Activated naive CD4-positive, alpha-beta T cell treated with anti-CD3 and anti-CD28 coated beads for 36 hours (primary cell): ENCODE measurements at regions not wholly inside any gene's neighbourhood (a gene's known extent, or its start where the extent isn't known, plus 50 kb on each side); places are given as distances from the start of the nearest gene placed in this dataset.
"Not testable (repeated sequence)": the region's sequence is repeated elsewhere in the genome, so short reads cannot be mapped to it uniquely, and the experiment has no call there.

ENCODE experiments used
- CTCF ChIA-PET: fragments of 350-600 bp; sonication (Branson Sonifier 250); formaldehyde crosslinking; loops from one replicate; lab custom pipeline; 2021; ENCODE audit warnings: antibody characterized with exemption; lab: Charles Lee
- DNase-seq: peaks from one replicate; pipeline ENCODE4 v3.0.0-alpha.2; 2020
- H3K27ac Mint-ChIP-seq: one replicate; pipeline ENCODE4 v1.8.0; 2021; ENCODE audit warnings: mild to moderate bottlenecking, mixed read lengths
- H3K27me3 Mint-ChIP-seq: one replicate; pipeline ENCODE4 v1.8.0; 2021; ENCODE audit warnings: low read depth, mixed read lengths
- H3K36me3 Mint-ChIP-seq: one replicate; pipeline ENCODE4 v1.8.0; 2021; ENCODE audit warnings: low read depth, mixed read lengths
- H3K4me1 Mint-ChIP-seq: one replicate; pipeline ENCODE4 v1.8.0; 2021; ENCODE audit warnings: low read depth, mixed read lengths
- H3K4me3 Mint-ChIP-seq: one replicate; pipeline ENCODE4 v1.8.0; 2021; ENCODE audit warnings: mild to moderate bottlenecking, moderate library complexity, mixed read lengths
- H3K9me3 Mint-ChIP-seq: one replicate; pipeline ENCODE4 v1.8.0; 2021; ENCODE audit warnings: mixed read lengths
- intact Hi-C: fragments of 100-400 bp; cut with micrococcal nuclease; formaldehyde crosslinking; loops from one replicate; pipeline ENCODE4 v1.15.1; 2023

- H3K4me1 Mint-ChIP-seq, intact Hi-C loops, H3K9me3 Mint-ChIP-seq, H3K36me3 Mint-ChIP-seq, DNase-seq, H3K27me3 Mint-ChIP-seq, H3K27ac Mint-ChIP-seq, CTCF ChIA-PET, H3K4me3 Mint-ChIP-seq: not testable (repeated sequence)
Measured at GRCh38 chr6:11468271-11468670, 69.3 kb upstream of the TMEM170B start.

- Mint-ChIP-seq H3K27ac (no peak overlapping the region), H3K9me3 (no peaks in the 10 kb centered on the region), H3K4me3 (no peak overlapping the region), H3K27me3 (no peaks in the 10 kb centered on the region), H3K36me3 (no peaks in the 10 kb centered on the region), H3K4me1 (peaks cover 14% of the 10 kb centered on the region)
- intact Hi-C loops = no loop called here
- DNase-seq = no peak
- CTCF ChIA-PET = no interaction called here
Measured at GRCh38 chr6:11467364-11467763, 70.2 kb upstream of the TMEM170B start.

- Mint-ChIP-seq H3K4me1 (peaks cover 46% of the 10 kb centered on the region), H3K36me3 (no peaks in the 10 kb centered on the region), H3K27me3 (no peaks in the 10 kb centered on the region), H3K4me3 (no peak overlapping the region), H3K27ac (no peak overlapping the region), H3K9me3 (no peaks in the 10 kb centered on the region)
- intact Hi-C loops = loop anchor here (5.0 kb wide), 3 partner anchors 269 to 626 kb away; partner anchors contain the start of gene MAK
- DNase-seq = no peak
- CTCF ChIA-PET = interaction anchor here (1.4 kb wide), 1 partner anchor 32 kb away, joined by 4 read pairs; no protein-coding TSS in a partner anchor
Measured at GRCh38 chr6:11463398-11463780, 74.2 kb upstream of the TMEM170B start.

GRCh38 chr6:11462742-11463397 is 74.7 kb upstream of the TMEM170B start:
- DNase-seq = no peak
- Mint-ChIP-seq H3K4me1 (peaks cover 46% of the 10 kb centered on the region), H3K27me3 (no peaks in the 10 kb centered on the region), H3K36me3 (no peaks in the 10 kb centered on the region), H3K4me3 (no peak overlapping the region), H3K9me3 (no peaks in the 10 kb centered on the region), H3K27ac (no peak overlapping the region)
- CTCF ChIA-PET = interaction anchor here (0.6 to 1.4 kb wide), 3 partner anchors 18 to 193 kb away, joined by 3 to 4 read pairs (median 3); no protein-coding TSS in a partner anchor
- intact Hi-C loops = loop anchor here (5.0 kb wide), 3 partner anchors 269 to 626 kb away; partner anchors contain the start of gene MAK

- no peaks in the 10 kb centered on the region for H3K36me3 Mint-ChIP-seq
- H3K27ac Mint-ChIP-seq = peak overlapping the region; percentile 97
- H3K9me3 Mint-ChIP-seq = peaks cover 5% of the 10 kb centered on the region
- intact Hi-C loops = loop anchor here (1.0 to 5.0 kb wide), 16 partner anchors 14 to 1992 kb away; partner anchors contain the start of genes MAK and NEDD9
- CTCF ChIA-PET = interaction anchor here (0.6 to 3.0 kb wide), 8 partner anchors 19 to 289 kb away, joined by 3 to 25 read pairs (median 6); no protein-coding TSS in a partner anchor
- H3K27me3 Mint-ChIP-seq = no peaks in the 10 kb centered on the region
- peaks cover 40% of the 10 kb centered on the region for H3K4me1 Mint-ChIP-seq
- DNase-seq = peak; percentile 82
- peak overlapping the region; percentile 52 for H3K4me3 Mint-ChIP-seq
Measured at GRCh38 chr6:11460837-11461661, 76.5 kb upstream of the TMEM170B start.

- DNase-seq = peak; percentile 22
- H3K9me3 Mint-ChIP-seq = peaks cover 9% of the 10 kb centered on the region
- CTCF ChIA-PET = interaction anchor here (0.6 to 3.0 kb wide), 12 partner anchors 20 to 288 kb away, joined by 3 to 25 read pairs (median 6); no protein-coding TSS in a partner anchor
- peak overlapping the region; percentile 61 for H3K4me3 Mint-ChIP-seq
- H3K4me1 Mint-ChIP-seq = peaks cover 40% of the 10 kb centered on the region
- no peaks in the 10 kb centered on the region for H3K36me3 Mint-ChIP-seq
- H3K27ac Mint-ChIP-seq = peak overlapping the region; percentile 97
- H3K27me3 Mint-ChIP-seq = peaks cover 2% of the 10 kb centered on the region
- intact Hi-C loops = loop anchor here (1.0 to 5.0 kb wide), 16 partner anchors 13 to 1993 kb away; partner anchors contain the start of genes MAK and NEDD9
Measured at GRCh38 chr6:11460001-11460668, 77.4 kb upstream of the TMEM170B start.

GRCh38 chr6:11459079-11459610 is 78.4 kb upstream of the TMEM170B start:
- intact Hi-C loops = loop anchor here (1.0 kb wide), 2 partner anchors 141 to 182 kb away; no protein-coding TSS in a partner anchor
- peak; percentile 59 for DNase-seq
- no peaks in the 10 kb centered on the region for H3K36me3 Mint-ChIP-seq
- H3K4me1 Mint-ChIP-seq = peaks cover 43% of the 10 kb centered on the region
- H3K27me3 Mint-ChIP-seq = peaks cover 5% of the 10 kb centered on the region
- CTCF ChIA-PET = interaction anchor here (0.8 to 3.0 kb wide), 9 partner anchors 12 to 287 kb away, joined by 3 to 25 read pairs (median 6); no protein-coding TSS in a partner anchor
- peaks cover 9% of the 10 kb centered on the region for H3K9me3 Mint-ChIP-seq
- peak overlapping the region; percentile 97 for H3K27ac Mint-ChIP-seq
- no peak overlapping the region for H3K4me3 Mint-ChIP-seq

- Mint-ChIP-seq H3K4me1 (peaks cover 43% of the 10 kb centered on the region), H3K9me3 (peaks cover 9% of the 10 kb centered on the region), H3K27me3 (peaks cover 5% of the 10 kb centered on the region), H3K27ac (no peak overlapping the region), H3K4me3 (no peak overlapping the region), H3K36me3 (no peaks in the 10 kb centered on the region)
- no peak for DNase-seq
- CTCF ChIA-PET = interaction anchor here (0.8 to 3.0 kb wide), 5 partner anchors 11 to 94 kb away, joined by 3 to 25 read pairs (median 5); no protein-coding TSS in a partner anchor
- intact Hi-C loops = no loop called here
Measured at GRCh38 chr6:11458509-11458908, 79.0 kb upstream of the TMEM170B start.

GRCh38 chr6:11457422-11457821 is 80.1 kb upstream of the TMEM170B start:
- CTCF ChIA-PET, H3K9me3 Mint-ChIP-seq, H3K27me3 Mint-ChIP-seq, intact Hi-C loops, H3K4me3 Mint-ChIP-seq, H3K36me3 Mint-ChIP-seq, DNase-seq, H3K27ac Mint-ChIP-seq: not testable (repeated sequence)
- peaks cover 41% of the 10 kb centered on the region for H3K4me1 Mint-ChIP-seq

GRCh38 chr6:11452106-11452505 is 85.4 kb upstream of the TMEM170B start:
- CTCF ChIA-PET = interaction anchor here (0.6 kb wide), 2 partner anchors 46 to 280 kb away, joined by 3 to 7 read pairs; no protein-coding TSS in a partner anchor
- intact Hi-C loops, H3K9me3 Mint-ChIP-seq: not testable (repeated sequence)

GRCh38 chr6:11450037-11450436 is 87.5 kb upstream of the TMEM170B start:
- CTCF ChIA-PET = no interaction called here
- no peak for DNase-seq
- Mint-ChIP-seq H3K9me3 (no peaks in the 10 kb centered on the region), H3K4me3 (no peak overlapping the region), H3K36me3 (no peaks in the 10 kb centered on the region), H3K4me1 (peaks cover 39% of the 10 kb centered on the region), H3K27me3 (peaks cover 6% of the 10 kb centered on the region), H3K27ac (no peak overlapping the region)
- intact Hi-C loops = no loop called here

More at GRCh38 chr6:11452106-11452505, 85.4 kb upstream of the TMEM170B start:
- not testable (repeated sequence) for H3K27me3 Mint-ChIP-seq, H3K27ac Mint-ChIP-seq, DNase-seq, H3K36me3 Mint-ChIP-seq, H3K4me3 Mint-ChIP-seq
- H3K4me1 Mint-ChIP-seq = peaks cover 26% of the 10 kb centered on the region
